ENCODE measurements at regions not wholly inside any gene's neighbourhood (a gene's known extent, or its start where the extent isn't known, plus 50 kb on each side); places are given as distances from the start of the nearest gene placed in this dataset.

DNA sequence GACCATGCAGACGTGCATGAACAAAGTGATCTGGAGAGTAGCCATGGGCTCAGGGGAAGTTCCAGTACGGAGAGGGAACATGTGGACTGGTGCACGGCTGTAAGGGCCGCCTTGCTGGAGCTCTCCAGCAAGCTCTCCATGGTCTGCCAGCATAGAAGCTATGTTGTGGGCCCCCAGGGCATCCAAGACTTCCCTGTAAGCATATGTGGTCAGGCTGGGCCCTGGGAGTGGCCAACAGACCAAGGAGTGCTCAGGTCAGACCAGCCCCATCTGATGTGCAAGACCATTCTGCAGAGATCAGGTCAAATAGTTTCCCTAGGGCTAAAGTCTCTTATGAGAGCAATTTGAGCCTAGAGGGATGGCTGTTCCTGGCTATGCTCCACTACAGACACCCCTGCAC is 110.1 kb upstream of the DAZL start:
- WGBS: 82% methylated on average over 3 of the region's 4 CpGs
- no peak for DNase-seq (ENCODE audit: low spot score in 2 of 2)

GRCh38 chr3:16719426-16719825 is 114.2 kb upstream of the DAZL start:
- H3K9me3 ChIP-seq: peaks cover 5% of the 10 kb centered on the region
- no peaks in the 10 kb centered on the region for H3K27me3 ChIP-seq
- no peak for DNase-seq (ENCODE audit: low spot score in 2 of 2)
- WGBS: 62% methylated on average over 3 of the region's 3 CpGs
- H3K4me1 ChIP-seq: no peaks in the 10 kb centered on the region
- no peaks in the 10 kb centered on the region for H3K36me3 ChIP-seq
- no peak for TF ChIP-seq POLR2A (IDR thresholded peaks at IDR 0.05)
- no peak for TF ChIP-seq POLR2AphosphoS5 (IDR thresholded peaks at IDR 0.05)
- TF ChIP-seq, protein P1, sequence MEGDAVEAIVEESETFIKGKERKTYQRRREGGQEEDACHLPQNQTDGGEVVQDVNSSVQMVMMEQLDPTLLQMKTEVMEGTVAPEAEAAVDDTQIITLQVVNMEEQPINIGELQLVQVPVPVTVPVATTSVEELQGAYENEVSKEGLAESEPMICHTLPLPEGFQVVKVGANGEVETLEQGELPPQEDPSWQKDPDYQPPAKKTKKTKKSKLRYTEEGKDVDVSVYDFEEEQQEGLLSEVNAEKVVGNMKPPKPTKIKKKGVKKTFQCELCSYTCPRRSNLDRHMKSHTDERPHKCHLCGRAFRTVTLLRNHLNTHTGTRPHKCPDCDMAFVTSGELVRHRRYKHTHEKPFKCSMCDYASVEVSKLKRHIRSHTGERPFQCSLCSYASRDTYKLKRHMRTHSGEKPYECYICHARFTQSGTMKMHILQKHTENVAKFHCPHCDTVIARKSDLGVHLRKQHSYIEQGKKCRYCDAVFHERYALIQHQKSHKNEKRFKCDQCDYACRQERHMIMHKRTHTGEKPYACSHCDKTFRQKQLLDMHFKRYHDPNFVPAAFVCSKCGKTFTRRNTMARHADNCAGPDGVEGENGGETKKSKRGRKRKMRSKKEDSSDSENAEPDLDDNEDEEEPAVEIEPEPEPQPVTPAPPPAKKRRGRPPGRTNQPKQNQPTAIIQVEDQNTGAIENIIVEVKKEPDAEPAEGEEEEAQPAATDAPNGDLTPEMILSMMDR (IDR thresholded peaks at IDR 0.05): no peak
- no peak for TF ChIP-seq EP300 (IDR thresholded peaks at IDR 0.05)
- no peak overlapping the region for H3K27ac ChIP-seq
- H3K4me3 ChIP-seq: no peak overlapping the region

More for the DNA sequence above, 110.1 kb upstream of the DAZL start:
- no peaks in the 10 kb centered on the region for H3K4me1 ChIP-seq
- H3K27me3 ChIP-seq: no peaks in the 10 kb centered on the region
- no peak overlapping the region for H3K27ac ChIP-seq
- H3K9me3 ChIP-seq: no peaks in the 10 kb centered on the region
- TF ChIP-seq EP300 (IDR thresholded peaks at IDR 0.05) (no peak), POLR2A (IDR thresholded peaks at IDR 0.05) (no peak), POLR2AphosphoS5 (IDR thresholded peaks at IDR 0.05) (no peak)
- TF ChIP-seq, protein P1 (IDR thresholded peaks at IDR 0.05): no peak
- H3K36me3 ChIP-seq: no peaks in the 10 kb centered on the region
- H3K4me3 ChIP-seq: no peak overlapping the region

DNA sequence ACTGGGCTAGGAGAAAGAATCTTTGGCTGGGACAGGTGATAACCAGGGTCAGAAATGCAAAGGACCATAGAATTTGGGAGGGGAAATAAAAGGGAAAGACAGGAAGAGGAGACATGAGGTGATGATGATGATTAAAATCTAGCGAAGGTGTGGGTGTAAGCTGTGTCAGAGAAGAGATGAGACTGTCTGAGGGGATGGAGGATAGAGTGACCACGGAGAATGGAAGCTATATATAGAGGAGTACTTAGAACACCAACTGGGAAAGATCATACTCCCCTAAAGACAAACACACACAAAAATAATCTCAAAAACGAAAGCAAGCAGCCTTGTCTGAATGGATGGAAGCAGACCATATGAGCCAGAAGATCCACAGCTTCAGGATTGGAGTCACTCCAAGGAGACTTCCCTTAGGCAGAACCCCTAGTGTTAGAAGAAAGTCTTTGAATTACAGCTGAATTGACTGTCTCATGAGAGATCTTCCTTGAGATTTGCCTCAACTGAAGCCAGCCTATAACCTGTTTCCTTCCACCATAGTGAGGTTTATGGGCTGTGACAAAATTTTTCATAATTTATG is 115.2 kb upstream of the DAZL start:
- Histone ChIP-seq H3K27ac (no peak overlapping the region), H3K4me1 (no peaks in the 10 kb centered on the region), H3K4me3 (no peak overlapping the region), H3K27me3 (no peaks in the 10 kb centered on the region), H3K9me3 (peaks cover 5% of the 10 kb centered on the region), H3K36me3 (no peaks in the 10 kb centered on the region)
- no peak for DNase-seq (ENCODE audit: low spot score in 2 of 2)
- no peak for TF ChIP-seq POLR2A (IDR thresholded peaks at IDR 0.05)
- TF ChIP-seq, protein P1 (IDR thresholded peaks at IDR 0.05): no peak
- no peak for TF ChIP-seq EP300 (IDR thresholded peaks at IDR 0.05)
- TF ChIP-seq POLR2AphosphoS5 (IDR thresholded peaks at IDR 0.05): no peak
- 77% methylated on average over 3 of the region's 3 CpGs for WGBS

DNA sequence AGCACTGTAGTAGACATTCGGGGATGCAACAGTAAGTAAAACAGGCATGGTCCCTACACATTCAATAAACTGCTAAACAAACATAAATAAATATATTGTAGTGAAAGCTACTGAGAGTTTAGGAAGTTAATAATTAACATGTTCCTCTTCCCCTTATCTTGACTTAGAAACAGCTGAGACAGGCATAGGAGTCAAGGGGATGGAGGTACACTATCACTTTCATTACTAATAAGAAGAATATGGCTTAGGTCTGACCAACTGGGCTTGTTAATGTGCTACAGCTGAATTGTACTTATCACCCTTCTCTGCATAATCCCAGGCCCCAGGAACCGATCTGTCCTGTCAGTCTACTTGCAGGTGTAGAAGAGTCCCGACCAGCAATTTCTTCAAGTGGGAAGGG is 116.3 kb upstream of the DAZL start:
- no peak for DNase-seq (ENCODE audit: low spot score in 2 of 2)
- Histone ChIP-seq H3K36me3 (no peaks in the 10 kb centered on the region), H3K4me3 (no peak overlapping the region), H3K27ac (no peak overlapping the region), H3K9me3 (peaks cover 5% of the 10 kb centered on the region), H3K4me1 (no peaks in the 10 kb centered on the region), H3K27me3 (no peaks in the 10 kb centered on the region)
- WGBS: 88% methylated on average over 3 of the region's 3 CpGs
- TF ChIP-seq POLR2A (IDR thresholded peaks at IDR 0.05): no peak
- TF ChIP-seq, protein P1 (IDR thresholded peaks at IDR 0.05): no peak
- TF ChIP-seq EP300 (IDR thresholded peaks at IDR 0.05): no peak
- no peak for TF ChIP-seq POLR2AphosphoS5 (IDR thresholded peaks at IDR 0.05)

- H3K27me3 ChIP-seq: no peaks in the 10 kb centered on the region
- H3K4me1 ChIP-seq: no peaks in the 10 kb centered on the region
- no peak overlapping the region for H3K27ac ChIP-seq
- DNase-seq (ENCODE audit: low spot score in 2 of 2): no peak
- H3K36me3 ChIP-seq: no peaks in the 10 kb centered on the region
- TF ChIP-seq POLR2A (IDR thresholded peaks at IDR 0.05) (no peak), POLR2AphosphoS5 (IDR thresholded peaks at IDR 0.05) (no peak), EP300 (IDR thresholded peaks at IDR 0.05) (no peak)
- TF ChIP-seq, protein P1 (IDR thresholded peaks at IDR 0.05): no peak
- peaks cover 5% of the 10 kb centered on the region for H3K9me3 ChIP-seq
- WGBS: 86% methylated on average over 1 of the region's 1 CpG
- no peak overlapping the region for H3K4me3 ChIP-seq
Measured at GRCh38 chr3:16723978-16724377, 118.8 kb upstream of the DAZL start.
